ENCODE measurements at regions not wholly inside any gene's neighbourhood (a gene's known extent, or its start where the extent isn't known, plus 50 kb on each side); places are given as distances from the start of the nearest gene placed in this dataset.

GRCh38 chr1:82221721-82222120, 421.0 kb downstream of the ADGRL2 start:
- no peaks in the 10 kb centered on the region for H3K27me3 ChIP-seq
- H3K9me3 ChIP-seq = no peaks in the 10 kb centered on the region
- no peak for ATAC-seq
- intact Hi-C loops (cut with DNase I; ENCODE audit: low total_unique reads) (no loop called here), in situ Hi-C loops (cut with MboI; ENCODE audit: low sequenced_read_pairs in 4 of 4) (no loop called here)
- H3K36me3 ChIP-seq = no peaks in the 10 kb centered on the region
- TF ChIP-seq, protein P1, sequence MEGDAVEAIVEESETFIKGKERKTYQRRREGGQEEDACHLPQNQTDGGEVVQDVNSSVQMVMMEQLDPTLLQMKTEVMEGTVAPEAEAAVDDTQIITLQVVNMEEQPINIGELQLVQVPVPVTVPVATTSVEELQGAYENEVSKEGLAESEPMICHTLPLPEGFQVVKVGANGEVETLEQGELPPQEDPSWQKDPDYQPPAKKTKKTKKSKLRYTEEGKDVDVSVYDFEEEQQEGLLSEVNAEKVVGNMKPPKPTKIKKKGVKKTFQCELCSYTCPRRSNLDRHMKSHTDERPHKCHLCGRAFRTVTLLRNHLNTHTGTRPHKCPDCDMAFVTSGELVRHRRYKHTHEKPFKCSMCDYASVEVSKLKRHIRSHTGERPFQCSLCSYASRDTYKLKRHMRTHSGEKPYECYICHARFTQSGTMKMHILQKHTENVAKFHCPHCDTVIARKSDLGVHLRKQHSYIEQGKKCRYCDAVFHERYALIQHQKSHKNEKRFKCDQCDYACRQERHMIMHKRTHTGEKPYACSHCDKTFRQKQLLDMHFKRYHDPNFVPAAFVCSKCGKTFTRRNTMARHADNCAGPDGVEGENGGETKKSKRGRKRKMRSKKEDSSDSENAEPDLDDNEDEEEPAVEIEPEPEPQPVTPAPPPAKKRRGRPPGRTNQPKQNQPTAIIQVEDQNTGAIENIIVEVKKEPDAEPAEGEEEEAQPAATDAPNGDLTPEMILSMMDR (IDR thresholded peaks at IDR 0.05 in 4 of 5, conservative IDR thresholded peaks at IDR 0.05 in 1 of 5) = no peak
- TF ChIP-seq POLR2A (IDR thresholded peaks at IDR 0.05) = no peak
- H3K4me1 ChIP-seq = peaks cover 2 to 4% of the 10 kb centered on the region in 2 donors
- DNase-seq = no peak
- no peak overlapping the region for H3K4me3 ChIP-seq
- H3K27ac ChIP-seq = no peak overlapping the region

GRCh38 chr1:82220754-82221153, 420.0 kb downstream of the ADGRL2 start:
- Histone ChIP-seq H3K27me3 (no peaks in the 10 kb centered on the region), H3K36me3 (no peaks in the 10 kb centered on the region), H3K9me3 (no peaks in the 10 kb centered on the region), H3K4me1 (peaks cover 0 to 2% of the 10 kb centered on the region in 2 donors), H3K27ac (no peak overlapping the region), H3K4me3 (no peak overlapping the region)
- DNase-seq (no peak), ATAC-seq (no peak)
- TF ChIP-seq, protein P1 (IDR thresholded peaks at IDR 0.05 in 4 of 5, conservative IDR thresholded peaks at IDR 0.05 in 1 of 5) = no peak
- TF ChIP-seq POLR2A (IDR thresholded peaks at IDR 0.05) = no peak
- intact Hi-C loops (cut with DNase I; ENCODE audit: low total_unique reads) (no loop called here), in situ Hi-C loops (cut with MboI; ENCODE audit: low sequenced_read_pairs in 4 of 4) (no loop called here)

DNA sequence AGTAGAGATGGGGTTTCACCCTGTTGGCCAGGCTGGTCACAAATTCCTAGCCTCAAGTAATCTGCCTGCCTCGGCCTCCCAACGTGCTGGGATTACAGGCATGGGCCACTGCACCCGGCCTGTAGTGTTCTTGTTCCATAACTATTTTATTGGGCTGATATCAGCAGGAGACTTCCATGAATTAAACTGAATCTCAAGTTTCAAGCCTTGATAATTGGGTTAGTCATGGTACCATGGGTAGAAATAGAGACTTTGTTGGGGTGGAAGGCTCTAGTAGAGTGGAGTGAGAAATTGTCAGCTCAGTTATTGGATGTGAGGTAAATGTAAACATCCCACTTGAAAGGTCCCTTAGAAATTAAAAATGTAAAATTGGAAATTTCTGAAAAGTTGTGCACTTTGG, 419.1 kb downstream of the ADGRL2 start:
- DNase-seq = no peak
- no peak overlapping the region for H3K27ac ChIP-seq
- intact Hi-C loops (cut with DNase I; ENCODE audit: low total_unique reads) (no loop called here), in situ Hi-C loops (cut with MboI; ENCODE audit: low sequenced_read_pairs in 4 of 4) (no loop called here)
- H3K36me3 ChIP-seq = no peaks in the 10 kb centered on the region
- H3K27me3 ChIP-seq = no peaks in the 10 kb centered on the region
- H3K4me3 ChIP-seq = no peak overlapping the region
- TF ChIP-seq, protein P1 (IDR thresholded peaks at IDR 0.05 in 4 of 5, conservative IDR thresholded peaks at IDR 0.05 in 1 of 5) = no peak
- no peak for TF ChIP-seq POLR2A (IDR thresholded peaks at IDR 0.05)
- ATAC-seq = no peak
- H3K9me3 ChIP-seq = no peaks in the 10 kb centered on the region
- H3K4me1 ChIP-seq = no peaks in the 10 kb centered on the region

GRCh38 chr1:82218846-82219245, 418.1 kb downstream of the ADGRL2 start:
- Histone ChIP-seq H3K27ac (no peak overlapping the region), H3K4me3 (no peak overlapping the region), H3K36me3 (no peaks in the 10 kb centered on the region), H3K27me3 (no peaks in the 10 kb centered on the region), H3K9me3 (no peaks in the 10 kb centered on the region), H3K4me1 (no peaks in the 10 kb centered on the region)
- TF ChIP-seq POLR2A (IDR thresholded peaks at IDR 0.05) = no peak
- TF ChIP-seq, protein P1 (IDR thresholded peaks at IDR 0.05 in 4 of 5, conservative IDR thresholded peaks at IDR 0.05 in 1 of 5) = no peak
- DNase-seq = no peak
- intact Hi-C loops (cut with DNase I; ENCODE audit: low total_unique reads) = no loop called here
- ATAC-seq = no peak
- in situ Hi-C loops (cut with MboI; ENCODE audit: low sequenced_read_pairs in 4 of 4) = no loop called here

DNA sequence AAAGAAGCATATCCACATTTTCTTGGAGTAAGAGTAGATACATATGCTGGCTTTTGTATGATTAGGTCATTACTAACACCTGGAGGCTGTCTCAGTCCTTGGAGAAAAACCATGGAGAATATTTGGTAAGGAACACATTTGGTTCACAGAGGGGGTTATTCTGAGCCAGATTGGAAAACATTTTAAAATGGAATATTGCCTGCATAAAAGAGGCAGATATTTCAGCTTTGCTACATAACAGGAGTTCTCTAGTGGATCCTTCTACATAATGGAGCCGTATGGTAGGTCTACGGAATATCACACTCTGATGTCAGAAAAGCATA, 415.1 kb downstream of the ADGRL2 start:
- no peaks in the 10 kb centered on the region for H3K4me1 ChIP-seq
- in situ Hi-C loops (cut with MboI; ENCODE audit: low sequenced_read_pairs in 4 of 4) (no loop called here), intact Hi-C loops (cut with DNase I; ENCODE audit: low total_unique reads) (no loop called here)
- no peak overlapping the region for H3K4me3 ChIP-seq
- ATAC-seq (no peak), DNase-seq (no peak)
- no peaks in the 10 kb centered on the region for H3K27me3 ChIP-seq
- no peaks in the 10 kb centered on the region for H3K36me3 ChIP-seq
- H3K27ac ChIP-seq = no peak overlapping the region
- H3K9me3 ChIP-seq = no peaks in the 10 kb centered on the region
- TF ChIP-seq, protein P1 (IDR thresholded peaks at IDR 0.05 in 4 of 5, conservative IDR thresholded peaks at IDR 0.05 in 1 of 5) = no peak
- TF ChIP-seq POLR2A (IDR thresholded peaks at IDR 0.05) = no peak

Measured in gastrocnemius medialis (tissue), 4 donors.